Activated T-cell treated with anti-CD3 and anti-CD28 coated beads for 48 hours (primary cell): ENCODE measurements at regions not wholly inside any gene's neighbourhood (a gene's known extent, or its start where the extent isn't known, plus 50 kb on each side); places are given as distances from the start of the nearest gene placed in this dataset.

Experiments
- DNase-seq: peaks from one replicate; pipeline ENCODE4 v3.0.0-alpha.2; 2020; ENCODE audit warnings: low read depth

DNA sequence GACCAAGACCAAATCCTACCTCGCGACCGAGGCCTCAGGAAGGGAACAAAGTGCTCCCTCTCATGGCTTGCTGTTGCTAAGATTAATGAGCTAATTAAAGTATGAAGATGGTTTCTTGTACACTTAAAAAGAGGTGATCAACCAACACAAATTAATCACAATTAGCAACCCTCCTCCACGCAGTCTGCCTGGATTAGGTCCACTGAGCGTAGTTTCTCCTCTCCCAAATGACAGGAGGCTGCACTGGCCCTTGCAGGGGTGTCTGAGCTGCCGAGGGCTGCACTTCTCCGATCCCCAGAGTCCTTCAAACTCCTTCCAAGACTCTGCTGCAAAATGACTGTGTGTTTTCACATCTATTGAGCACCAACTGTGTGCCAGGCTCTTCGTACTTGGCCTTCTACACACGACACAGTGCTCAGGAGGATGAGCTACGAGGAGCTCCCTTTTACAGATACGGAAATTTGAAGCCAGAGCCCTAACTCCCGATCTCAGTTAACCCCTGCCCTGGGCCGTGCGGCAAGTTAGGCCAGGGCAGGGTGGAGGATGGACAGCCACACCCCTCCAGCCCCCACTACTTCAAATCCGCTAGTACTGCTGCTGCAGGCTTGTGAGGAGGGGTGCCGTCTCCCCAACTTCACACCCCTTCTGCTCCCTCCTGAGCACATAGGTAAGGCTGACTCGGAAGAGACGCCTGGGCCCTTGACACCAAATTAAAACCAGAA is 101.0 kb upstream of the LINGO1 start:
- DNase-seq = no peak

DNA sequence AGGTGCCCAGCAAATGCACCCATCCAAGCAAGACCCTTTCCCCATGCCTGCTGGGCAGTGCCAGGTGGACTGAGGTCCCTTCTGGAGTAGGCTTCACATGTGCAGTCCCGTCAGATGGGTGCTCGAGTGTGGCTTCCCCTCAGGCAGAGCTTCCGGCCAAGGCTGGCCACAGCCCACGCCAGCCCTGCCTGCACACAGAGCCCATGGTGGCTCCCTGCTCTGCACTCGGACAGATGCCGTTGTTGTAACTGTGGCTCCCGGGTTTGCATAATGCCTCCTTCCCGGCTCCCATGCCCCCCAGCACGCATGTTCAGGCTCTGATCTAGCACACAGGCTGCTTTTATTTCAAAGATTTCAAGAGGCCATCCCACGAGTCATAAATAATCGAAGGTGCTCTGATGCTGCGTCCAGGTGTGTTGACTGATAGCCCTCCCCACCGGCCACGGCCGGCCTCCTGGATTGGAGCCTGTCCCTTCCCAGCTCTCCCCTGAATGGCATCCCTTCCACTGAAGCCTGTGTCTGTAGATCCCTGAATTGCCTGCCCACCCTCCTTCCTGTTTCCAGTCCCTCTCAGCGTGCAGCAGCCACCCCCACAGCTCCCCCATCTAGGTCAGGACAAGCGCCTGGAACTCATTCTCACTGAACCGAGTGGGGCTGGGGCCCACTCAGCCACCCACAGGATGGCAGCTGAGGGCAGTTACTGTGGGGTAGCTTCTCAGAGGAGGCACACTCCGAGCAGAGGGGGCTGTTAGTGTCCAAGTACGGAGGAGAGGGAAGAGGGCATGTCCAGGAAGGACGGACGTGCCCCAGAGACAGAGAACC is 100.0 kb upstream of the LINGO1 start:
- no peak for DNase-seq

DNA sequence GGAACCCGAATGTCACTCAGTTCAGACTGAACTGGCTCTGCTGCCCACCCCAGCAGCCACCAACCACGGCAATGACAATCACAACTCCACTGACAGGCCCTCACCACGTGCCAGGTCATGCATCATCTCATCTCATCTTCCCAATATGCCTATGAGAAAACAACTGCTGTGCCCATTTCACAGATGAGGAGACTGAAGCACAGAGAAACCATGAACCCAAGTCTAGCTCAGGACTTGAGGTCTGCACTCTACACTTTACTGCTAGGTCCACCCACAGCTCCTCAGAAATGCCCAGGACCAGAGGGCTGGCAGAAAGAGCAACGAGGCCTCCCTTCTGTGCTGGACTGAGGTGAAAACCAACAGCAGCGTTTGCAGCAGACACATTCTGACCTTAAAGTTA is 99.2 kb upstream of the LINGO1 start:
- no peak for DNase-seq

GRCh38 chr15:77731067-77731466 is 98.4 kb upstream of the LINGO1 start:
- DNase-seq = no peak

- no peak for DNase-seq
Measured at GRCh38 chr15:77727635-77728304, 95.1 kb upstream of the LINGO1 start.

DNA sequence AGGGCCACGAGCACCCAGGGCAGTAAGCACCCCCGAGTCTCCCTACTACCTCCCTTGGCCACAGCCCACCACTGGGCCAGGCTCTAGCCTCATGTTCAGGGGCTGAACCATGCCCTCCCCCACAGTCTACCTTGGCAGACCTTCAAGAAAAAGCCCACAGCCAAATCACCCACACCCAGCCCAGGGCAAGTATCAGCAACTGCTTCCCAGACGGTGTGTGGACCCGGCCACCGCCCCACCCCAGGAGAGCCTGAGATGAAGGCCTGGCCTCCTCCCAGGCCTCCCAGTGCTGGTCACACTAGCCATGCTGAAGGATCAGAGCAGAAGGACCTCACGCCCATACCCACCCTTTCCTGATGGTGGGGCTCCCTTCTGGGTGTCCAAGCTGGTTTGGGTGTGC is 92.0 kb upstream of the LINGO1 start:
- DNase-seq = no peak

- DNase-seq = no peak
Measured at GRCh38 chr15:77723756-77724155, 91.0 kb upstream of the LINGO1 start.

DNA sequence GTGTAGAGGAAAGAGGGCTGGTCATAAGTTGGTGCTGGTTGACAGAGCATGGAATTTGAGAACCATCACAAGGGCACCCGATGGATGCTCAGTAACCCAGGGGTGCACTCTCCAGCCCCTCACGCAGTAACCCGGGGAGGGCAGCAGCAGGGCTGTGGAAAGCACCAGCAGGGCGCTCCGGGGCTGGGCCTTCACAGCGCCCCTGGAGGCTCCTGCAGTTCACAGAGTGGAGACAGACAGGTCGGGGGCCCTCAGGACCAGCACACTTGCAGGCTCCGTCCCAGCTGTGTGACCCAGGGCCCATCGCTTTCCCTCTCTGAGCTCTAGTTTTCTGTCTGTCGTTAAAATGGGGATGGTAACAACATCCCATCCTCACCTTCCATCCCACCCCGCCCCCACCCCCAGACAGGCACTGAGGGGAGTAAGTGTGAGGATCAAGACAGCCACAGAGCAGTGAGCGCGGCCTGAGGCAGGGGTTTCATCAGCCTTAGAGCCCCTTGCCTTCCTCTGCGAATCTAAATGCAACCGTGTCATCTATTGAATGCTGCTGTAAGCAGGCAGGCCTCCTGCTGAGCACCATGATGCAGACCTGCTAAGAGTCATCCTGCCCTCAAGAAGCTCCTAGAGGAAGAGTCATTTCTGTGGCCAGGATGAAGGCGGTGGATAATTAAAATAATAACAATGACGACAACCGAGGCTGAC is 90.2 kb upstream of the LINGO1 start:
- DNase-seq = no peak

- no peak for DNase-seq
Measured at GRCh38 chr15:77721963-77722362, 89.3 kb upstream of the LINGO1 start.

DNA sequence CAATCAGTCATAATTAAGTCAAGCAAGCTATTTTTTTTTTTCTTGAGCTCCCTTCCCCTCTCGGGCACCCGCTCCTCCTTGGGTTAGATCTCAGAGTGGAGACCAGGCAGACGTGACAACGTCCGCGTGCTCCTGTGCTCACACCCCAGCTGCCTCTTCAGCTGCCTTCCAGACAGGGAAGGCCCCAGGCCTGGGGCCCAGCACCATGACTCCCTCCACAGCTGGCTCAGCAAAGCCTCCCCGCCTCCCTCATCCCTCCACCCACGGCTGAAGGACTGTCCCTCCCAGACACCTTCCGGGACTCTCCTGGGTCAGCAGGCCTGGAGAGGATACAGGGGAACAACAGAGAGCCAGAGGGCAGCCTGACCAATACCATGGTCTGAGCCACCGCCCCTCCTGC is 87.9 kb upstream of the LINGO1 start:
- no peak for DNase-seq

DNA sequence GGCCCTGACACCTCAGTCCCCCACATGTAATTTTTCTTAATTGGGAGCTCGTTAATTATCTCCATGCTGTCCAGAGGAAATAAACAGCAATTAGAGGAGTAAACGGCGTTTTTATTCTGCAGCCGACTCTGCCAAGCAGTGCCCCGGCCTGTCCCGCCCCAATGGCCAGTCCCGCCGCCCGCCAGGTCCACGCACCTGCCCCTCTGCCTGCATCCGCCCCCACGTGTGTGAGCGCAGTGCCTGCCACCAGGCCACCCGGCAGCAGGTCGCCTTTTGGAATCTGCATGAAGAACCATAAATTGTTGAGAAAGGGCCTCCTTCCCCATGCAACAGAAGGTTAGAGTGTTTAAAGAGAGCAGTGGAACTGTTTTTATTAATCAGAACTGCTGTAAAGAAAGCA is 87.5 kb upstream of the LINGO1 start:
- no peak for DNase-seq

- no peak for DNase-seq
Measured at GRCh38 chr15:77719450-77719849, 86.7 kb upstream of the LINGO1 start.

GRCh38 chr15:77717333-77717990 is 84.8 kb upstream of the LINGO1 start:
- DNase-seq = no peak

- DNase-seq = no peak
Measured at GRCh38 chr15:77716632-77717332, 84.1 kb upstream of the LINGO1 start.

GRCh38 chr15:77715860-77716259 is 83.1 kb upstream of the LINGO1 start:
- no peak for DNase-seq

DNA sequence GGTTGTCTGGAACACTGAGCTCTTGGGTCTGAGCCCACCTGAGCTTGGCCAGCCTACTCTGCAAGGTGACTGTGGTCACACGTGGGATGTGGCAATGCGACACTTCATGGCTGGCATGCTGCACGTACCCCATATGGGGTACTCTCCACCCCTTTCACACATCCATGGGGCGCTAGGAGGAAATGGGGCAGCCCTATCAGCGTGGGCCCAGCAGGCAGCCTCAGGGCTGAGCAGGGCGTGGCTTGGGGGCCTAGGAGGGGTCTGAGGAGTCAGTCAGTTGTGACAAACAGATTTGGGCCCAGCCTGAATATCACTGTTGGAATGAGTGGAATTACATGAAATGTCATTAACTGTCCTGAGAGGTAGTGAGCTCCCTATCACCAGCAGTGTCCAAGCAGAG is 82.3 kb upstream of the LINGO1 start:
- DNase-seq = no peak

DNA sequence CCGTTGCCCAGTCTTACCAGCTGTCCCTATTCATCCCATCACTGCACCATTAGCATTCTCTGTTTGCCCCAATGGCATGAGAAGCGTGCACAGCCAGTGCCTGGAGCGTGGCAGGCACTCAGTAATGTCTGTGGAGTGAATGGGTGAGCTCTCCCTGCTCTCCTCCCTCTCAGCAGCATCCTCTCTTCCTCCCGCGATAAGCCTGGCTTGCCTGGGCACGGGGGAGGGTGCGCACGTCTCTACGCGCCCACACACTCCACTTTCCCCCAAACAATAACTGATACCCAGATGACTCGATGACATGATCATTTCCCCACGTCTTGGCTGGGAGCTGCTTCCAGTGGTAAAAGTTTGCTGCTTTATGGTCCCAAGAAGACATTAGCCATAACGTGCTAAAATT is 81.8 kb upstream of the LINGO1 start:
- DNase-seq = no peak

GRCh38 chr15:77714023-77714422 is 81.3 kb upstream of the LINGO1 start:
- DNase-seq = no peak

DNA sequence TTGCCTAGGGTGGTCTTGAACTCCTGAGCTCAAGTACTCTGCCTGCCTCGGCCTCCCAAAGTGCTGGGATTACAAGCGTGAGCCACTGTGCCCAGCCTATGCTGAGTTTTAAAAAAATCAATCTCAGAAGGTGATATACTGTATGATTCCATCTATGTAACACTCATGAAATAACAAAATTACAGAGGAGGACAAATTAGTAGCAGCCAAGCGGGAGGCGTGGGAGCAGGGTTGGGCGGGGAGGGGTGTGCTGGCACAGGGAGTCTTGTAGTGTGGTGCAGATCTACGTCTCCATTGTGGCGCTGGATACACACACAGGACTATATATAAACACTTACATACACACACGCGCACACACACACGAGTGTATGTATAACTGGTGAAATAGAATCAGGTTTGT is 80.6 kb upstream of the LINGO1 start:
- DNase-seq = no peak

DNA sequence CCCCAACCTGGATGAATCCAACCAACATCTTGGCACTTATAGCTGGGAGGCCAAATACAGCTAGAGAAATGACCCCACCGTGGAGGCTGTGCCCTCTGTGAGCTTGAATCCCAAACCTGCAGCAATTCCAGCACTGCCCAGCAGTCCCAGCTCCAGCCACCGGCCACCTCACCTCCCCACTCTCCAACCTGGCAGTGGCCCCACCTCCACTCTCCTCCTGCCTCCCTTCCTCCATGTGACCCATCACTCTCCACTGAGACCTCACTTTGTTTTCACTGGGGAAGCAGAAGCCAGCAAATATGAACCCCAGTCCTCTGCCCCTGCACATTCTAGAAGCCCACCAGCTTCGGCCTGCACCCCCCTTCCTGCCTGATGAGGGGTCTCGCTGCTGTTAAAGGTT is 79.7 kb upstream of the LINGO1 start:
- DNase-seq = no peak

DNA sequence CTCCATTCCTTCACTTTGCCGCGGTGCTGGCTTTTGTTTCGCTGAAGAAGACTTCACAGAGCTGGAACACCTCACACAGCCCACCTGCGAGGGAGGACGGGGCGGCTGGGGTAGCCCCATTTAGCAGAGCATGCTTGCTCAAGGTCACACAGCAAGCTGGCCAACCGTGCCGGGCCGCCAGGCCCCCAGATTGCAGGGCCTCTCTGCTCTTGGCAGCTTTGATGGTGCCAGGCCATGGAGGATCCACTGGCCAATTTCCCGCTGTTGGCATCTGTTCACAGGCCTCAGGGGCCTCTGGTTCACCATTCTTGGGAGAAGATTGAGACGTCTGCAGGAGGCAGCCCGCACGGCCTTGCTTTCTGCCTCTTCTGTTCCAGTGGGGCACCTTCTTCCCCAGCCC is 77.9 kb upstream of the LINGO1 start:
- no peak for DNase-seq
